ENCODE measurements at regions not wholly inside any gene's neighbourhood (a gene's known extent, or its start where the extent isn't known, plus 50 kb on each side); places are given as distances from the start of the nearest gene placed in this dataset.

- TF ChIP-seq POLR2A (IDR thresholded peaks at IDR 0.05; ENCODE audit: low read depth) = no peak
- TF ChIP-seq, protein P1, sequence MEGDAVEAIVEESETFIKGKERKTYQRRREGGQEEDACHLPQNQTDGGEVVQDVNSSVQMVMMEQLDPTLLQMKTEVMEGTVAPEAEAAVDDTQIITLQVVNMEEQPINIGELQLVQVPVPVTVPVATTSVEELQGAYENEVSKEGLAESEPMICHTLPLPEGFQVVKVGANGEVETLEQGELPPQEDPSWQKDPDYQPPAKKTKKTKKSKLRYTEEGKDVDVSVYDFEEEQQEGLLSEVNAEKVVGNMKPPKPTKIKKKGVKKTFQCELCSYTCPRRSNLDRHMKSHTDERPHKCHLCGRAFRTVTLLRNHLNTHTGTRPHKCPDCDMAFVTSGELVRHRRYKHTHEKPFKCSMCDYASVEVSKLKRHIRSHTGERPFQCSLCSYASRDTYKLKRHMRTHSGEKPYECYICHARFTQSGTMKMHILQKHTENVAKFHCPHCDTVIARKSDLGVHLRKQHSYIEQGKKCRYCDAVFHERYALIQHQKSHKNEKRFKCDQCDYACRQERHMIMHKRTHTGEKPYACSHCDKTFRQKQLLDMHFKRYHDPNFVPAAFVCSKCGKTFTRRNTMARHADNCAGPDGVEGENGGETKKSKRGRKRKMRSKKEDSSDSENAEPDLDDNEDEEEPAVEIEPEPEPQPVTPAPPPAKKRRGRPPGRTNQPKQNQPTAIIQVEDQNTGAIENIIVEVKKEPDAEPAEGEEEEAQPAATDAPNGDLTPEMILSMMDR (IDR thresholded peaks at IDR 0.05) = no peak
- no peak for TF ChIP-seq POLR2AphosphoS5 (IDR thresholded peaks at IDR 0.05)
- no peak for TF ChIP-seq EP300 (IDR thresholded peaks at IDR 0.05)
Observed at GRCh38 chr2:175540421-175540820, 358.9 kb upstream of the ATP5MC3 start.

Data from esophagus muscularis mucosa (tissue), 4 donors.